Brain microvascular endothelial cell (primary cell): ENCODE measurements at regions not wholly inside any gene's neighbourhood (a gene's known extent, or its start where the extent isn't known, plus 50 kb on each side); places are given as distances from the start of the nearest gene placed in this dataset.
"Not testable (repeated sequence)": the region's sequence is repeated elsewhere in the genome, so short reads cannot be mapped to it uniquely, and the experiment has no call there.

Experiments used
- DNase-seq: peaks from one replicate; pipeline ENCODE4 v3.0.0-alpha.2; 2020
- H3K27ac ChIP-seq: fragments of 250-450 bp; sonication (Bioruptor Pico); 2 replicates; pipeline ENCODE4 v1.5.1; 2020; ENCODE audit warnings: mild to moderate bottlenecking, moderate library complexity
- H3K27me3 ChIP-seq: fragments of 250-450 bp; sonication (Bioruptor Pico); replicated peaks from 2 replicates; pipeline ENCODE4 v1.5.1; 2020; ENCODE audit warnings: mild to moderate bottlenecking
- H3K36me3 ChIP-seq: fragments of 250-450 bp; sonication (Bioruptor Pico); replicated peaks from 2 replicates; pipeline ENCODE4 v1.5.1; 2020; ENCODE audit warnings: mild to moderate bottlenecking
- H3K4me3 ChIP-seq: 2 replicates; pipeline ENCODE4 v1.5.1; 2011; ENCODE audit warnings: low read depth, mild to moderate bottlenecking, control low read depth, low read length, moderate library complexity
- in situ Hi-C: cut with HindIII; loops from 2 replicates; pipeline ENCODE4 v1.10.0; 2017; ENCODE audit warnings: low sequenced_read_pairs, low pct_ligation_motif_present
- TF ChIP-seq, protein P1 (sequence below): IDR thresholded peaks from 2 replicates; pipeline ENCODE4 v1.5.1; 2011; ENCODE audit warnings: low read depth, mild to moderate bottlenecking, moderate library complexity, low read length, control low read depth, inconsistent platforms; ENCODE audit errors: missing control alignments

DNA sequence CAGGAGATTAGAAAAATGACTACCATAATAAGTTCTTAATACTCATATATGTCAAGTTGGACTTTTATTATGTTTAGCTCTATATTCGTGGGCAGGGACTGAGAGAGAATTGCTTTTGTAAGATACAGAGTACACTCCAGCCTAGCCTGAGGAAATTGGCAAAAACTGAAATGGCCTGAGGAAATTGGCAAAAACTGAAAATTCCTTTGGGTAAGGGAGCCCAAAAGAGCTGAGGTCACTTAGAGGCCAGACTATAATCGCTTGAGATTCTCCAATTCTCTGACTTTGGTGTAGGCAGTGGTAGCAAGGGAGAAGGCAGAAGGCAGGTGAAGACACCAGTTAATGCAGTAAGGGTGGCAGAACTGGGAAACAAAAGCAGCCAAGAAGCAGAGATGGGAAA lies 124.5 kb upstream of the HCCS start:
- no peak for DNase-seq
- H3K4me3 ChIP-seq, result no peak overlapping the region
- no peak overlapping the region for H3K27ac ChIP-seq
- in situ Hi-C loops, result no loop called here
- no peaks in the 10 kb centered on the region for H3K27me3 ChIP-seq
- no peaks in the 10 kb centered on the region for H3K36me3 ChIP-seq
- TF ChIP-seq, protein P1, sequence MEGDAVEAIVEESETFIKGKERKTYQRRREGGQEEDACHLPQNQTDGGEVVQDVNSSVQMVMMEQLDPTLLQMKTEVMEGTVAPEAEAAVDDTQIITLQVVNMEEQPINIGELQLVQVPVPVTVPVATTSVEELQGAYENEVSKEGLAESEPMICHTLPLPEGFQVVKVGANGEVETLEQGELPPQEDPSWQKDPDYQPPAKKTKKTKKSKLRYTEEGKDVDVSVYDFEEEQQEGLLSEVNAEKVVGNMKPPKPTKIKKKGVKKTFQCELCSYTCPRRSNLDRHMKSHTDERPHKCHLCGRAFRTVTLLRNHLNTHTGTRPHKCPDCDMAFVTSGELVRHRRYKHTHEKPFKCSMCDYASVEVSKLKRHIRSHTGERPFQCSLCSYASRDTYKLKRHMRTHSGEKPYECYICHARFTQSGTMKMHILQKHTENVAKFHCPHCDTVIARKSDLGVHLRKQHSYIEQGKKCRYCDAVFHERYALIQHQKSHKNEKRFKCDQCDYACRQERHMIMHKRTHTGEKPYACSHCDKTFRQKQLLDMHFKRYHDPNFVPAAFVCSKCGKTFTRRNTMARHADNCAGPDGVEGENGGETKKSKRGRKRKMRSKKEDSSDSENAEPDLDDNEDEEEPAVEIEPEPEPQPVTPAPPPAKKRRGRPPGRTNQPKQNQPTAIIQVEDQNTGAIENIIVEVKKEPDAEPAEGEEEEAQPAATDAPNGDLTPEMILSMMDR, result no peak

DNA sequence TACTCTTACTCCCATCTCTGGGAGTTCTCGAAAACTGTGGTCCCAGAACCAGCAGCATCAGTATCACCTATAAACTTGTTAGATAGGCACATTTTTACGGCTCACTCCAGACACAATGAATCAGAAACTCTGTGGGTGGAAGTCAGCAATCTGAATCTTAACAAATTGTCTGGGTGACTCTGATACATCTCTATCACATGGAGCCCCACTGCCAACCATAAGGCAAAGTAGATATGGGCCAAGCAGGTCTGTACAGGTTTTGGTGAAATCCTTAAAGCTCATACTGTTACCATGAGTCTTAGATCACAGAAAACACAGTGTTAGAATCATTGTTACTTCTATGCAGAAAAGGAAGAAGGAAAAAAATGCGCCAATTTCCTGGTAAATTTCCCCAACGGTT lies 122.5 kb upstream of the HCCS start:
- no peak for DNase-seq
- in situ Hi-C loops, result no loop called here
- H3K27ac ChIP-seq, result no peak overlapping the region
- H3K4me3 ChIP-seq, result no peak overlapping the region
- TF ChIP-seq, protein P1, result no peak
- H3K36me3 ChIP-seq, result no peaks in the 10 kb centered on the region
- no peaks in the 10 kb centered on the region for H3K27me3 ChIP-seq

DNA sequence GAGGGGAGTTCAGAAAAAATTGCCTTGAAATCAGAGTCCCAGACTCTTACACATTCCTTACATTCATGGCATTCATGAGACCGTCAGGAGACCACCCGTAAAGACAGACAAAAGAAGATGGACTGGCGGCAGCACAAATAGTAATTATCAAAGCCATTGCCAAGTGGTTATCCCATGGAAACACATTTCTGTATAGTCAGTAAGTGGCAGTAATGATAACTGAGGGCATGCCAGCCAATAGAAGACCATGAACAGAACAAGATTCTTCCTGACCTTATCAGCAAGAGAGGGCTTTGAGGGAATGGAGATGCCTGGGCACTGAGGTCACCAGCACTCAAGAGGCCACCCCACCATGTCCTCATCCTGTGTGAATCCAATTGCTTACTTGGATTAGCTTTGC lies 121.7 kb upstream of the HCCS start:
- in situ Hi-C loops, result no loop called here
- TF ChIP-seq, protein P1, result no peak
- no peaks in the 10 kb centered on the region for H3K36me3 ChIP-seq
- H3K27me3 ChIP-seq, result no peaks in the 10 kb centered on the region
- H3K27ac ChIP-seq, result no peak overlapping the region
- DNase-seq, result peak; percentile 7
- H3K4me3 ChIP-seq, result no peak overlapping the region

DNA sequence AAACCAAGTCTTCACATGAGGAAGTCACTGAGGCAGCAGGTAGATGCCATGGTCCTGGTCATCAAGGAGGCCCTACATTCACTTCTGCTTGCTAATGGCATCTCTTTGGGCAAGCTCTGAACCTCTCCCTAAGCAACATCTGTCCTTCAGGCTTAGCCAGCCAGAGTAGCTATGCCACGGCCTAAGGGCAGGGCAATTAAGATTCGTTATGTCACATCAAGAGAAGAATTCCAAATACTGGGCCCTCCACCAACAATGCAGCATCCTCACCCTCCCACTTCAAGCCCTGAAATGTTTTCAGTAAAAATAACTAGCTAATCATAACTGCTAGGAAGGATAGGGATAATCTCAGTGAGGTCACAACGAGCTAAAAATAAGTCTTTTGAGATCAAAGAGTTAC lies 120.7 kb upstream of the HCCS start:
- H3K36me3 ChIP-seq, result no peaks in the 10 kb centered on the region
- no peaks in the 10 kb centered on the region for H3K27me3 ChIP-seq
- in situ Hi-C loops, result no loop called here
- TF ChIP-seq, protein P1, result no peak
- H3K4me3 ChIP-seq, result no peak overlapping the region
- no peak overlapping the region for H3K27ac ChIP-seq
- DNase-seq, result no peak

DNA sequence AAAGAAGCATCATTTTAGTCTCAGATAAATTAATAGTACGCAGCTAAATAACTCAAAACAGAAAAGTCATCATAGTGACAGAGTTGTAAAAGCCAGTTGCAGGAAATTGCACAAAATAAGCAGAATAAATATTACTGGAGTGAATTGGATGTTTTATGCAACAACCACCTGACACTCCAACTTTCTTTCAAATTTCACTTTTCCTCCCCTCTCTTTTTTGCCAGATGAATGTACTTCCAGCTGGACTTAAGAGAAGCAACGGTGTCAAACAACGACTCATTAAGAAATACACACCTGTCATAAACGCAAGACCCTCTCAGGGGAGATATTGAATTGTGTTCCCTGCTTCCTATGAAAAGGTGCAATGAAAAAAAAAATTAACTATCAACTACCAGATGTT lies 120.2 kb upstream of the HCCS start:
- no peak for DNase-seq
- in situ Hi-C loops, result no loop called here
- H3K36me3 ChIP-seq, result no peaks in the 10 kb centered on the region
- no peak overlapping the region for H3K27ac ChIP-seq
- no peaks in the 10 kb centered on the region for H3K27me3 ChIP-seq
- no peak overlapping the region for H3K4me3 ChIP-seq
- TF ChIP-seq, protein P1, result no peak

DNA sequence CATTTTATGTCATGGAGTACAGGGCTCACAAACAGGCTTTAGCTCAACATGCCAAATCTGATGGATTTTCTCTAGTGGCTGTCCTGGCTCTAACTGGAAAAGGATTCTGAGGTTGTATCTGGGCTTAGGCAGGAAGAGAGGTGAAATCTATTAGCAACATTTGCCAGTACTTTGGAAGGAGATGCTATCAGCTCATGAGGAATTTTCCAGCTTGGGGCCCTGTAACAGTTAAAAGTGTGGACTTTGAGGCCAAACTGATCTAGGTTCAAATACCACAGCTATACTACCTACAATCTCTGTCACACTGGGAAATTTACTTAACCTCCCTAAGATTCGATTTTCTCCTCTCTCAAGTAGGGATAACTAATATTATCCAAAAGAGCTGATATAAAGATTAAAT lies 119.0 kb upstream of the HCCS start:
- in situ Hi-C loops, result no loop called here
- DNase-seq, result no peak
- no peaks in the 10 kb centered on the region for H3K36me3 ChIP-seq
- TF ChIP-seq, protein P1, result no peak
- no peak overlapping the region for H3K4me3 ChIP-seq
- no peaks in the 10 kb centered on the region for H3K27me3 ChIP-seq
- no peak overlapping the region for H3K27ac ChIP-seq

DNA sequence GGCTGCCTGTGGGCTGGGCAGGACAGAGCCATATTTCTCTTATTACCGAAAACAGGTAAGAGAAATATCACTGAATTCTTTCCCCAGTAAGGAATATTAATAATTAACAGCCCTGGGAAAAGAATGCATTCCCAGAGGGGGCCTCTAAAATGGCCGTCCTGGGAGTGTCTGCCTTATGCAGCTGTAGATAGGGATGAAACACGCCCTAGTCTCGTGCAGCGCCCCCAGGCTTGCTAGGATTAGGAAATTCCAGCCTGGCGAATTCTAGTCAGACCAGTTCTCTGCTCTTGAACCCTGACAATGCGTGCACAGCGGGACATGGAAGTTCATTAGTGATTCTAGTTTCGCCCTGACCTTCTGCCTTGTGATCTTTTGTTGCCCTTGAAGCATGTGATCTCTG lies 104.1 kb upstream of the HCCS start:
- H3K27me3 ChIP-seq, H3K4me3 ChIP-seq, H3K36me3 ChIP-seq, H3K27ac ChIP-seq, DNase-seq, in situ Hi-C loops: not testable (repeated sequence)
